Neural cell (in vitro differentiated cells): ENCODE measurements at regions not wholly inside any gene's neighbourhood (a gene's known extent, or its start where the extent isn't known, plus 50 kb on each side); places are given as distances from the start of the nearest gene placed in this dataset.

Experiments used
- H2AFZ ChIP-seq: fragments of 200-600, 300-800 bp; sonication (generic), shearing (Covaris generic); 2 replicates; pipeline ENCODE4 v1.6.0; 2014; ENCODE audit warnings: low read depth, mild to moderate bottlenecking, antibody characterized with exemption, low read length, moderate library complexity
- H3F3A ChIP-seq: fragments of 200-600 bp; shearing (Covaris generic); 2 replicates; pipeline ENCODE4 v1.6.1; 2016; ENCODE audit warnings: mild to moderate bottlenecking, moderate library complexity, mixed read lengths, antibody characterized with exemption, low read length; ENCODE audit not compliant: insufficient read depth, poor library complexity, severe bottlenecking
- H3K27ac ChIP-seq: fragments of 200-600, 300-800 bp; sonication (generic), shearing (Covaris generic); 2 replicates; pipeline ENCODE4 v1.5.1; 2014; ENCODE audit warnings: mild to moderate bottlenecking, low read length, moderate library complexity
- H3K27me3 ChIP-seq: fragments of 300-800, 200-600 bp; sonication (generic), shearing (Covaris generic); 2 replicates; pipeline ENCODE4 v1.6.0; 2014; ENCODE audit warnings: mild to moderate bottlenecking, low read depth, low read length, moderate library complexity; ENCODE audit not compliant: insufficient read depth
- H3K36me3 ChIP-seq: fragments of 300-800, 200-600 bp; sonication (generic), shearing (Covaris generic); 2 replicates; pipeline ENCODE4 v1.5.1; 2014; ENCODE audit warnings: mild to moderate bottlenecking, antibody characterized with exemption, low read length, moderate library complexity; ENCODE audit not compliant: insufficient read depth
- H3K4me2 ChIP-seq: fragments of 300-800, 200-600 bp; sonication (generic), shearing (Covaris generic); 2 replicates; pipeline ENCODE4 v1.6.0; 2014; ENCODE audit warnings: mild to moderate bottlenecking, low read length
- H3K4me3 ChIP-seq: fragments of 300-800, 200-600 bp; sonication (generic), shearing (Covaris generic); 2 replicates; pipeline ENCODE4 v1.5.1; 2014; ENCODE audit warnings: mild to moderate bottlenecking, low read length, moderate library complexity
- H3K79me2 ChIP-seq: fragments of 200-600 bp; shearing (Covaris generic); replicated peaks from 2 replicates; pipeline ENCODE4 v1.6.0; 2014; ENCODE audit warnings: mild to moderate bottlenecking, low read length, moderate library complexity; ENCODE audit not compliant: insufficient read depth
- H3K9ac ChIP-seq: fragments of 300-800, 200-600 bp; sonication (generic), shearing (Covaris generic); 2 replicates; pipeline ENCODE4 v1.6.1; 2016; ENCODE audit warnings: mild to moderate bottlenecking, low read length, mixed read lengths
- H3K9me2 ChIP-seq: fragments of 200-600 bp; shearing (Covaris generic); 2 replicates; pipeline ENCODE4 v1.6.1; 2016; ENCODE audit warnings: mild to moderate bottlenecking, low read length, mixed read lengths; ENCODE audit not compliant: insufficient read depth
- H3K9me3 ChIP-seq: fragments of 200-600, 300-800 bp; sonication (generic), shearing (Covaris generic); 2 replicates; pipeline ENCODE4 v1.6.1; 2016; ENCODE audit warnings: mild to moderate bottlenecking, mixed run types, low read length, moderate library complexity, mixed read lengths
- H4K20me1 ChIP-seq: fragments of 200-600 bp; shearing (Covaris generic); 2 replicates; pipeline ENCODE4 v1.6.1; 2016; ENCODE audit warnings: mild to moderate bottlenecking, mixed run types; ENCODE audit not compliant: insufficient read depth
- EP300 ChIP-seq: fragments of 450-650 bp; conservative IDR thresholded peaks from 2 replicates; pipeline ENCODE4 v1.6.1; 2014; ENCODE audit warnings: antibody characterized with exemption, mild to moderate bottlenecking, moderate library complexity; ENCODE audit not compliant: poor library complexity, severe bottlenecking
- EZH2 ChIP-seq: fragments of 200-600, 300-800 bp; shearing (Covaris generic), sonication (generic); IDR thresholded peaks from 2 replicates; pipeline ENCODE4 v1.6.1; 2014; ENCODE audit warnings: antibody characterized with exemption, low read length, borderline replicate concordance, mild to moderate bottlenecking; ENCODE audit not compliant: insufficient read depth, poor library complexity, severe bottlenecking
- MXI1 ChIP-seq: fragments of 450-650 bp; conservative IDR thresholded peaks from 2 replicates; pipeline ENCODE4 v1.6.1; 2014; ENCODE audit warnings: antibody characterized with exemption, mild to moderate bottlenecking; ENCODE audit not compliant: poor library complexity, severe bottlenecking
- POLR2AphosphoS5 ChIP-seq: IDR thresholded peaks from 2 replicates; pipeline ENCODE4 v1.6.1; 2012
- RAD21 ChIP-seq: fragments of 450-650 bp; conservative IDR thresholded peaks from 2 replicates; pipeline ENCODE4 v1.6.1; 2014; ENCODE audit warnings: antibody characterized with exemption, mild to moderate bottlenecking, moderate library complexity
- REST ChIP-seq: IDR thresholded peaks from 2 replicates; pipeline ENCODE4 v1.6.1; 2012; ENCODE audit warnings: borderline replicate concordance
- SMC3 ChIP-seq: fragments of 450-650 bp; conservative IDR thresholded peaks from 2 replicates; pipeline ENCODE4 v1.6.1; 2014; ENCODE audit warnings: antibody characterized with exemption, mild to moderate bottlenecking, moderate library complexity; ENCODE audit not compliant: poor library complexity
- TAF1 ChIP-seq: IDR thresholded peaks from 2 replicates; pipeline ENCODE4 v1.6.1; 2012; ENCODE audit warnings: low read depth
- TF ChIP-seq, protein P1 (sequence below): fragments of 450-650 bp; IDR thresholded peaks from 2 replicates; pipeline ENCODE4 v1.5.1; 2014; ENCODE audit warnings: antibody characterized with exemption, mild to moderate bottlenecking, moderate library complexity; ENCODE audit not compliant: poor library complexity, severe bottlenecking

DNA sequence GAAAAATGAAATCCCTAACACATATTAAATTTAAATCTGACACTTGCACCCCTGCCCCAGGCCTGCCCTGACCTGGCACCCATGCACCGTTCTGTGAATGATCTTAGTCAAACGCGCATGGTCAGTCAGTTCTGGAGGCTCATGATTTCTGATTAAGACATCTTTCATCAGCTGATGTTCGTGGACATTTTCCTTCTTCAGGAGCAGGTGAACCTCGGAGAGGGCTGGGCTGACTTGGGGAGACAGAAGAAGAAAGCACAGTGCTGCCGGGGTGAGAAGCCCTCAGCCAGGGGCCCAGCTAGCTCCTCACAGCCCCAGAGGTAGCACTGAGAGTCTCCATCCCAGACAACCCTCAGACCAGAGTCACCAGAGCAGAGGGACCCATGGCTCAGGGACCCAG, 134.5 kb upstream of the AJAP1 start:
- Histone ChIP-seq H4K20me1 (no peaks in the 10 kb centered on the region), H2AFZ (no peak overlapping the region), H3K4me2 (no peak overlapping the region), H3K9me3 (no peaks in the 10 kb centered on the region), H3F3A (no peaks in the 10 kb centered on the region), H3K79me2 (no peaks in the 10 kb centered on the region), H3K4me3 (no peak overlapping the region), H3K27me3 (no peaks in the 10 kb centered on the region), H3K9me2 (no peaks in the 10 kb centered on the region), H3K9ac (no peak overlapping the region), H3K36me3 (no peaks in the 10 kb centered on the region), H3K27ac (no peak overlapping the region)
- TF ChIP-seq MXI1: no peak
- TF ChIP-seq TAF1: no peak
- TF ChIP-seq, protein P1, sequence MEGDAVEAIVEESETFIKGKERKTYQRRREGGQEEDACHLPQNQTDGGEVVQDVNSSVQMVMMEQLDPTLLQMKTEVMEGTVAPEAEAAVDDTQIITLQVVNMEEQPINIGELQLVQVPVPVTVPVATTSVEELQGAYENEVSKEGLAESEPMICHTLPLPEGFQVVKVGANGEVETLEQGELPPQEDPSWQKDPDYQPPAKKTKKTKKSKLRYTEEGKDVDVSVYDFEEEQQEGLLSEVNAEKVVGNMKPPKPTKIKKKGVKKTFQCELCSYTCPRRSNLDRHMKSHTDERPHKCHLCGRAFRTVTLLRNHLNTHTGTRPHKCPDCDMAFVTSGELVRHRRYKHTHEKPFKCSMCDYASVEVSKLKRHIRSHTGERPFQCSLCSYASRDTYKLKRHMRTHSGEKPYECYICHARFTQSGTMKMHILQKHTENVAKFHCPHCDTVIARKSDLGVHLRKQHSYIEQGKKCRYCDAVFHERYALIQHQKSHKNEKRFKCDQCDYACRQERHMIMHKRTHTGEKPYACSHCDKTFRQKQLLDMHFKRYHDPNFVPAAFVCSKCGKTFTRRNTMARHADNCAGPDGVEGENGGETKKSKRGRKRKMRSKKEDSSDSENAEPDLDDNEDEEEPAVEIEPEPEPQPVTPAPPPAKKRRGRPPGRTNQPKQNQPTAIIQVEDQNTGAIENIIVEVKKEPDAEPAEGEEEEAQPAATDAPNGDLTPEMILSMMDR: no peak
- TF ChIP-seq POLR2AphosphoS5: no peak
- no peak for TF ChIP-seq EP300
- no peak for TF ChIP-seq SMC3
- TF ChIP-seq REST: no peak
- TF ChIP-seq EZH2: no peak
- no peak for TF ChIP-seq RAD21

DNA sequence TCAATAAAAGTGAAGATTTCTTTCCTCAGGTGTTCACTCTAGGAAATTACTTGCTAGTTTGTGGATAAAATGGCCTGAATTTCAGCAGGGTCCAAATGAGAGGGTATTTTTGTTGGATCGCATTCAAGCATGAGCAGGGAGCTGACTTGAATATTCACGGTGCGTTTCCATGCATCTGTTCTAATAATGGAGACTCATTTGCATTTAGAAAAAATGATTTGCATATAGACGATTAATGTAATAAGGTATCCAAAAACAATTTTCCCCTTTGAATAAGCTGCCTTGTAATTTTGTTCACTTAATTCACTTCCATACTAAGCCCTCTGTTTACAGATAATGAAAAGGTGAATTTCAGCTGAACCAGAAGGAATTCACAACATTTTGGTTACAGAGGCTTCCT, 130.9 kb upstream of the AJAP1 start:
- Histone ChIP-seq H3K27ac (no peak overlapping the region), H4K20me1 (no peaks in the 10 kb centered on the region), H3K9ac (no peak overlapping the region)

More for the DNA sequence above, 130.9 kb upstream of the AJAP1 start:
- H3K36me3 ChIP-seq: no peaks in the 10 kb centered on the region
- TF ChIP-seq TAF1 (no peak), EP300 (no peak), EZH2 (no peak), MXI1 (no peak), POLR2AphosphoS5 (no peak), REST (no peak), RAD21 (no peak), SMC3 (no peak)
- TF ChIP-seq, protein P1: no peak
- no peaks in the 10 kb centered on the region for H3K9me3 ChIP-seq
- no peaks in the 10 kb centered on the region for H3K9me2 ChIP-seq
- no peak overlapping the region for H3K4me3 ChIP-seq
- H3K79me2 ChIP-seq: no peaks in the 10 kb centered on the region
- H2AFZ ChIP-seq: no peak overlapping the region
- no peak overlapping the region for H3K4me2 ChIP-seq
- no peaks in the 10 kb centered on the region for H3K27me3 ChIP-seq
- no peaks in the 10 kb centered on the region for H3F3A ChIP-seq
